ENCODE measurements at regions not wholly inside any gene's neighbourhood (a gene's known extent, or its start where the extent isn't known, plus 50 kb on each side); places are given as distances from the start of the nearest gene placed in this dataset.

GRCh38 chr22:22388090-22388489, 120.5 kb downstream of the ZNF280B start:
- H3K36me3 ChIP-seq (replicated peaks in 1 of 2): no peaks in the 10 kb centered on the region
- H3K27me3 ChIP-seq: no peaks in the 10 kb centered on the region
- TF ChIP-seq POLR2A (IDR thresholded peaks at IDR 0.05) (no peak), CTCF (IDR thresholded peaks at IDR 0.05) (no peak)
- DNase-seq: no peak
- no peaks in the 10 kb centered on the region for H3K9me3 ChIP-seq (replicated peaks in 1 of 3)
- H3K4me1 ChIP-seq (replicated peaks in 1 of 2): no peaks in the 10 kb centered on the region
- intact Hi-C loops (cut with DNase I): no loop called here
- no peak overlapping the region for H3K4me3 ChIP-seq
- H3K27ac ChIP-seq: no peak overlapping the region
- 65 to 80% (median 69%) methylated on average over 5 of the region's 5 CpGs for WGBS, 4 donors

GRCh38 chr22:22388494-22388893, 120.0 kb downstream of the ZNF280B start:
- TF ChIP-seq CTCF (IDR thresholded peaks at IDR 0.05) (no peak), POLR2A (IDR thresholded peaks at IDR 0.05) (no peak)
- no peaks in the 10 kb centered on the region for H3K4me1 ChIP-seq (replicated peaks in 1 of 2)
- no peaks in the 10 kb centered on the region for H3K9me3 ChIP-seq (replicated peaks in 1 of 3)
- no peak for DNase-seq
- no peaks in the 10 kb centered on the region for H3K27me3 ChIP-seq
- no peak overlapping the region for H3K27ac ChIP-seq
- 85 to 98% (median 91%) methylated on average over 3 of the region's 3 CpGs for WGBS, 4 donors
- H3K4me3 ChIP-seq: no peak overlapping the region
- intact Hi-C loops (cut with DNase I): no loop called here
- no peaks in the 10 kb centered on the region for H3K36me3 ChIP-seq (replicated peaks in 1 of 2)

- Histone ChIP-seq H3K9me3 (replicated peaks in 1 of 3) (no peaks in the 10 kb centered on the region), H3K27me3 (no peaks in the 10 kb centered on the region), H3K4me3 (no peak overlapping the region), H3K4me1 (replicated peaks in 1 of 2) (no peaks in the 10 kb centered on the region), H3K27ac (no peak overlapping the region), H3K36me3 (replicated peaks in 1 of 2) (no peaks in the 10 kb centered on the region)
- DNase-seq: no peak
- no peak for TF ChIP-seq POLR2A (IDR thresholded peaks at IDR 0.05)
- no peak for TF ChIP-seq CTCF (IDR thresholded peaks at IDR 0.05)
- 88 to 96% (median 92%) methylated on average over 5 of the region's 5 CpGs for WGBS, 4 donors
- intact Hi-C loops (cut with DNase I): no loop called here
These were observed 119.1 kb downstream of the ZNF280B start for GRCh38 chr22:22389467-22389866.

- Histone ChIP-seq H3K27ac (no peak overlapping the region), H3K4me1 (replicated peaks in 1 of 2) (no peaks in the 10 kb centered on the region), H3K9me3 (replicated peaks in 1 of 3) (no peaks in the 10 kb centered on the region), H3K36me3 (replicated peaks in 1 of 2) (no peaks in the 10 kb centered on the region), H3K27me3 (no peaks in the 10 kb centered on the region), H3K4me3 (no peak overlapping the region)
- 77 to 81% (median 78%) methylated on average over 4 of the region's 4 CpGs for WGBS, 4 donors
- intact Hi-C loops (cut with DNase I): no loop called here
- no peak for TF ChIP-seq POLR2A (IDR thresholded peaks at IDR 0.05)
- TF ChIP-seq CTCF (IDR thresholded peaks at IDR 0.05): no peak
- DNase-seq: no peak
These were observed 117.6 kb downstream of the ZNF280B start for GRCh38 chr22:22390989-22391388.

Data from adrenal gland (tissue), 9 donors.